ENCODE measurements at regions not wholly inside any gene's neighbourhood (a gene's known extent, or its start where the extent isn't known, plus 50 kb on each side); places are given as distances from the start of the nearest gene placed in this dataset.
A peak's percentile ranks its signal among the peaks of the same experiment; 100 is the strongest.

- ATAC-seq (replicated peaks) (no peak), DNase-seq (no peak)
- H3K27ac Mint-ChIP-seq: peak overlapping the region; percentile 18 to 21
- no peak overlapping the region for H3K4me3 Mint-ChIP-seq
- peaks cover 0 to 9% of the 10 kb centered on the region in 2 donors for H3K4me1 Mint-ChIP-seq (ENCODE audit: low read depth in 2 of 2)
- peaks cover 0 to 4% of the 10 kb centered on the region in 2 donors for H3K9me3 Mint-ChIP-seq
- H3K27me3 Mint-ChIP-seq: peaks cover 5 to 6% of the 10 kb centered on the region in 2 donors
- no peaks in the 10 kb centered on the region for H3K36me3 Mint-ChIP-seq (ENCODE audit: insufficient read depth)
These were observed 166.2 kb downstream of the HSD17B3 start for GRCh38 chr9:96135753-96136290.

GRCh38 chr9:96135076-96135752 lies 166.8 kb downstream of the HSD17B3 start:
- peaks cover 0 to 4% of the 10 kb centered on the region in 2 donors for H3K9me3 Mint-ChIP-seq
- H3K4me3 Mint-ChIP-seq: no peak overlapping the region
- H3K36me3 Mint-ChIP-seq (ENCODE audit: insufficient read depth): no peaks in the 10 kb centered on the region
- H3K27me3 Mint-ChIP-seq: peaks cover 11 to 12% of the 10 kb centered on the region in 2 donors
- H3K27ac Mint-ChIP-seq: peak overlapping the region in 1 of 2 donors; percentile 21
- no peak for ATAC-seq (replicated peaks)
- DNase-seq: no peak
- peaks cover 0 to 9% of the 10 kb centered on the region in 2 donors for H3K4me1 Mint-ChIP-seq (ENCODE audit: low read depth in 2 of 2)

- ATAC-seq (replicated peaks) (no peak), DNase-seq (no peak)
- Mint-ChIP-seq H3K27me3 (peaks cover 12% of the 10 kb centered on the region in 2 donors), H3K4me1 (ENCODE audit: low read depth in 2 of 2) (peaks cover 0 to 10% of the 10 kb centered on the region in 2 donors), H3K36me3 (ENCODE audit: insufficient read depth) (no peaks in the 10 kb centered on the region), H3K9me3 (peaks cover 0 to 4% of the 10 kb centered on the region in 2 donors), H3K27ac (no peak overlapping the region), H3K4me3 (no peak overlapping the region)
These were observed 168.5 kb downstream of the HSD17B3 start for GRCh38 chr9:96133321-96134021.

GRCh38 chr9:96131825-96132224 lies 170.2 kb downstream of the HSD17B3 start:
- Mint-ChIP-seq H3K4me3 (no peak overlapping the region), H3K27me3 (peaks cover 12% of the 10 kb centered on the region in 2 donors), H3K36me3 (ENCODE audit: insufficient read depth) (no peaks in the 10 kb centered on the region), H3K9me3 (peaks cover 0 to 4% of the 10 kb centered on the region in 2 donors), H3K4me1 (ENCODE audit: low read depth in 2 of 2) (peaks cover 0 to 1% of the 10 kb centered on the region in 2 donors), H3K27ac (no peak overlapping the region)
- DNase-seq: no peak
- ATAC-seq (replicated peaks): no peak

GRCh38 chr9:96130970-96131369 lies 171.0 kb downstream of the HSD17B3 start:
- Mint-ChIP-seq H3K4me1 (ENCODE audit: low read depth in 2 of 2) (peaks cover 0 to 1% of the 10 kb centered on the region in 2 donors), H3K27me3 (peaks cover 12% of the 10 kb centered on the region in 2 donors), H3K36me3 (ENCODE audit: insufficient read depth) (no peaks in the 10 kb centered on the region), H3K9me3 (peaks cover 0 to 4% of the 10 kb centered on the region in 2 donors), H3K4me3 (no peak overlapping the region), H3K27ac (no peak overlapping the region)
- ATAC-seq (replicated peaks): no peak
- no peak for DNase-seq

- DNase-seq (no peak), ATAC-seq (replicated peaks) (no peak)
- Mint-ChIP-seq H3K4me3 (no peak overlapping the region), H3K36me3 (ENCODE audit: insufficient read depth) (no peaks in the 10 kb centered on the region), H3K27ac (no peak overlapping the region), H3K9me3 (peaks cover 0 to 4% of the 10 kb centered on the region in 2 donors), H3K27me3 (peaks cover 12% of the 10 kb centered on the region in 2 donors), H3K4me1 (ENCODE audit: low read depth in 2 of 2) (peaks cover 0 to 1% of the 10 kb centered on the region in 2 donors)
These were observed 172.2 kb downstream of the HSD17B3 start for GRCh38 chr9:96129747-96130146.

- H3K36me3 Mint-ChIP-seq (ENCODE audit: insufficient read depth): no peaks in the 10 kb centered on the region
- DNase-seq: no peak
- peaks cover 0 to 4% of the 10 kb centered on the region in 2 donors for H3K9me3 Mint-ChIP-seq
- H3K4me3 Mint-ChIP-seq: no peak overlapping the region
- H3K4me1 Mint-ChIP-seq (ENCODE audit: low read depth in 2 of 2): peaks cover 0 to 1% of the 10 kb centered on the region in 2 donors
- H3K27ac Mint-ChIP-seq: no peak overlapping the region
- H3K27me3 Mint-ChIP-seq: peaks cover 12% of the 10 kb centered on the region in 2 donors
- ATAC-seq (replicated peaks): no peak
These were observed 173.1 kb downstream of the HSD17B3 start for GRCh38 chr9:96128880-96129279.

- no peak overlapping the region for H3K27ac Mint-ChIP-seq
- no peaks in the 10 kb centered on the region for H3K9me3 Mint-ChIP-seq
- H3K27me3 Mint-ChIP-seq: peaks cover 12% of the 10 kb centered on the region in 2 donors
- no peak for ATAC-seq (replicated peaks)
- H3K36me3 Mint-ChIP-seq (ENCODE audit: insufficient read depth): no peaks in the 10 kb centered on the region
- no peak overlapping the region for H3K4me3 Mint-ChIP-seq
- H3K4me1 Mint-ChIP-seq (ENCODE audit: low read depth in 2 of 2): peaks cover 7 to 8% of the 10 kb centered on the region in 2 donors
- no peak for DNase-seq
These were observed 175.6 kb downstream of the HSD17B3 start for GRCh38 chr9:96126321-96126881.

- Mint-ChIP-seq H3K36me3 (ENCODE audit: insufficient read depth) (no peaks in the 10 kb centered on the region), H3K27me3 (peaks cover 5% of the 10 kb centered on the region in 2 donors), H3K9me3 (no peaks in the 10 kb centered on the region), H3K4me1 (ENCODE audit: low read depth in 2 of 2) (peaks cover 13 to 16% of the 10 kb centered on the region in 2 donors), H3K27ac (no peak overlapping the region), H3K4me3 (no peak overlapping the region)
- no peak for ATAC-seq (replicated peaks)
- no peak for DNase-seq
These were observed 176.4 kb downstream of the HSD17B3 start for GRCh38 chr9:96125624-96126023.

- H3K36me3 Mint-ChIP-seq (ENCODE audit: insufficient read depth): no peaks in the 10 kb centered on the region
- no peak overlapping the region for H3K4me3 Mint-ChIP-seq
- DNase-seq (no peak), ATAC-seq (replicated peaks) (no peak)
- no peak overlapping the region for H3K27ac Mint-ChIP-seq
- H3K4me1 Mint-ChIP-seq (ENCODE audit: low read depth in 2 of 2): peaks cover 21 to 30% of the 10 kb centered on the region in 2 donors
- H3K9me3 Mint-ChIP-seq: no peaks in the 10 kb centered on the region
- H3K27me3 Mint-ChIP-seq: peaks cover 1 to 2% of the 10 kb centered on the region in 2 donors
These were observed 179.2 kb downstream of the HSD17B3 start for GRCh38 chr9:96122751-96123150.

- Mint-ChIP-seq H3K4me3 (no peak overlapping the region), H3K9me3 (no peaks in the 10 kb centered on the region), H3K27ac (no peak overlapping the region), H3K36me3 (ENCODE audit: insufficient read depth) (no peaks in the 10 kb centered on the region), H3K27me3 (peaks cover 6 to 7% of the 10 kb centered on the region in 2 donors), H3K4me1 (ENCODE audit: low read depth in 2 of 2) (peaks cover 25 to 34% of the 10 kb centered on the region in 2 donors)
- ATAC-seq (replicated peaks): no peak
- no peak for DNase-seq
These were observed 179.7 kb downstream of the HSD17B3 start for GRCh38 chr9:96122282-96122681.

GRCh38 chr9:96121136-96121535 lies 180.8 kb downstream of the HSD17B3 start:
- Mint-ChIP-seq H3K27me3 (peaks cover 11 to 19% of the 10 kb centered on the region in 2 donors), H3K9me3 (no peaks in the 10 kb centered on the region), H3K4me1 (ENCODE audit: low read depth in 2 of 2) (peaks cover 25 to 40% of the 10 kb centered on the region in 2 donors), H3K36me3 (ENCODE audit: insufficient read depth) (no peaks in the 10 kb centered on the region), H3K27ac (peak overlapping the region in 1 of 2 donors; percentile 22), H3K4me3 (peak overlapping the region in 1 of 2 donors; percentile 7)
- DNase-seq: no peak
- ATAC-seq (replicated peaks): no peak

GRCh38 chr9:96117398-96118080 lies 184.4 kb downstream of the HSD17B3 start:
- Mint-ChIP-seq H3K27me3 (peaks cover 25 to 44% of the 10 kb centered on the region in 2 donors), H3K36me3 (ENCODE audit: insufficient read depth) (no peaks in the 10 kb centered on the region), H3K4me3 (no peak overlapping the region), H3K9me3 (no peaks in the 10 kb centered on the region), H3K4me1 (ENCODE audit: low read depth in 2 of 2) (peaks cover 28 to 44% of the 10 kb centered on the region in 2 donors), H3K27ac (peak overlapping the region in 1 of 2 donors; percentile 27)
- DNase-seq: no peak
- ATAC-seq (replicated peaks): peak; percentile 22

All from effector memory CD8-positive, alpha-beta T cell (primary cell).